PC-3 (cell line): ENCODE measurements at regions not wholly inside any gene's neighbourhood (a gene's known extent, or its start where the extent isn't known, plus 50 kb on each side); places are given as distances from the start of the nearest gene placed in this dataset.

Experiments used
- CTCF ChIP-seq: fragments of 300-600 bp; sonication (generic); conservative IDR thresholded peaks from 2 replicates; pipeline ENCODE4 v1.5.1; 2017; ENCODE audit warnings: antibody characterized with exemption, low read depth, mild to moderate bottlenecking, low read length
- EZH2 ChIP-seq: fragments of 300-600 bp; sonication (generic); IDR thresholded peaks from one replicate; pipeline ENCODE4 v1.6.1; 2017; ENCODE audit warnings: antibody characterized with exemption, mild to moderate bottlenecking, low read length; ENCODE audit not compliant: unreplicated experiment
- EZH2phosphoT487 ChIP-seq: fragments of 300-600 bp; sonication (generic); IDR thresholded peaks from 2 replicates; pipeline ENCODE4 v1.6.1; 2018; ENCODE audit warnings: mild to moderate bottlenecking, antibody characterized with exemption, low read length, borderline replicate concordance

GRCh38 chr5:69030358-69031062 is 63.3 kb upstream of the SLC30A5 start:
- TF ChIP-seq CTCF (no peak), EZH2 (no peak), EZH2phosphoT487 (no peak)
